ENCODE measurements at regions not wholly inside any gene's neighbourhood (a gene's known extent, or its start where the extent isn't known, plus 50 kb on each side); places are given as distances from the start of the nearest gene placed in this dataset.
"Not testable (repeated sequence)": the region's sequence is repeated elsewhere in the genome, so short reads cannot be mapped to it uniquely, and the experiment has no call there.

DNA sequence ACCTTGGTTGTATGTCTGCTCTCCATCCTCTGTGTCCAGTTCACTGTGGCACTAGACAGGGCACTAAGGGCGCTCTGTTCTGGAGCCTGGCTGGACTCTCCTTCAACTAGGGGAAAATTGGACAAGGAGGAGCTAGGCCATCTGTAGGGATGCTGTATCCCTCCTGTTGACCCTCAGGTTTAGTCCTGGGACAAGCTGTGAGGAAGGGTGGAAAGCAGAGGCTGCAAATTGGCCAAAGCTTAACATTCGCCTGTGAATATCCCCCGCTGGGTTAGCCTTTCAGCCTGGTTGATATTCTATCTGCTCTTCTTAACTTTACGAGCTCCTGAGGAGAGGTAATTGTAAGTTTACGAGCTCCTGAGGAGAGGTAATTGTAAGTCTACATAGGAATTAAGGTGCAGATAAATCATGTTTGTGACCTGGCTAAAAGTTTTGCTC is 64.4 kb upstream of the ENPEP start:
- Histone ChIP-seq H3K4me2 (ENCODE audit: low read depth, low read length, poor library complexity, severe bottlenecking) (no peak overlapping the region), H3K9me2 (replicated peaks; ENCODE audit: insufficient read depth, low read length) (no peaks in the 10 kb centered on the region), H3K4me1 (ENCODE audit: low read length) (no peaks in the 10 kb centered on the region), H3K4me3 (ENCODE audit: low read length) (no peak overlapping the region), H3K27ac (ENCODE audit: low read length) (no peak overlapping the region), H3K27me3 (ENCODE audit: low read length) (no peaks in the 10 kb centered on the region), H3K79me2 (ENCODE audit: low read length) (no peaks in the 10 kb centered on the region), H3K36me3 (ENCODE audit: insufficient read depth, low read length) (no peaks in the 10 kb centered on the region), H2AFZ (ENCODE audit: low read length) (no peak overlapping the region), H3K9me3 (ENCODE audit: low read length) (no peaks in the 10 kb centered on the region), H3K9ac (ENCODE audit: low read length) (no peak overlapping the region), H4K20me1 (ENCODE audit: insufficient read depth, low read depth, low read length) (no peaks in the 10 kb centered on the region)
- no peak for DNase-seq

- not testable (repeated sequence) for H3K9ac ChIP-seq (ENCODE audit: low read length)
These were observed 64.9 kb upstream of the ENPEP start for GRCh38 chr4:110410853-110411573.

GRCh38 chr4:110400086-110400485 is 75.9 kb upstream of the ENPEP start:
- no peaks in the 10 kb centered on the region for H3K9me3 ChIP-seq (ENCODE audit: low read length)
- H2AFZ ChIP-seq (ENCODE audit: low read length), result no peak overlapping the region
- H3K4me3 ChIP-seq (ENCODE audit: low read length), result no peak overlapping the region
- no peak for DNase-seq
- no peak overlapping the region for H3K9ac ChIP-seq (ENCODE audit: low read length)
- no peak overlapping the region for H3K4me2 ChIP-seq (ENCODE audit: low read depth, low read length, poor library complexity, severe bottlenecking)
- H3K27me3 ChIP-seq (ENCODE audit: low read length), result no peaks in the 10 kb centered on the region
- no peaks in the 10 kb centered on the region for H4K20me1 ChIP-seq (ENCODE audit: insufficient read depth, low read depth, low read length)
- H3K79me2 ChIP-seq (ENCODE audit: low read length), result no peaks in the 10 kb centered on the region
- no peak overlapping the region for H3K27ac ChIP-seq (ENCODE audit: low read length)
- no peaks in the 10 kb centered on the region for H3K9me2 ChIP-seq (replicated peaks; ENCODE audit: insufficient read depth, low read length)
- H3K36me3 ChIP-seq (ENCODE audit: insufficient read depth, low read length), result no peaks in the 10 kb centered on the region
- no peaks in the 10 kb centered on the region for H3K4me1 ChIP-seq (ENCODE audit: low read length)

More at GRCh38 chr4:110410853-110411573, 64.9 kb upstream of the ENPEP start:
- not testable (repeated sequence) for H4K20me1 ChIP-seq (ENCODE audit: insufficient read depth, low read depth, low read length); H3K9me2 ChIP-seq (replicated peaks; ENCODE audit: insufficient read depth, low read length); H3K4me1 ChIP-seq (ENCODE audit: low read length); H3K27me3 ChIP-seq (ENCODE audit: low read length); H3K4me3 ChIP-seq (ENCODE audit: low read length); H3K79me2 ChIP-seq (ENCODE audit: low read length); H3K27ac ChIP-seq (ENCODE audit: low read length); DNase-seq; H3K4me2 ChIP-seq (ENCODE audit: low read depth, low read length, poor library complexity, severe bottlenecking); H3K36me3 ChIP-seq (ENCODE audit: insufficient read depth, low read length); H2AFZ ChIP-seq (ENCODE audit: low read length); H3K9me3 ChIP-seq (ENCODE audit: low read length)

DNA sequence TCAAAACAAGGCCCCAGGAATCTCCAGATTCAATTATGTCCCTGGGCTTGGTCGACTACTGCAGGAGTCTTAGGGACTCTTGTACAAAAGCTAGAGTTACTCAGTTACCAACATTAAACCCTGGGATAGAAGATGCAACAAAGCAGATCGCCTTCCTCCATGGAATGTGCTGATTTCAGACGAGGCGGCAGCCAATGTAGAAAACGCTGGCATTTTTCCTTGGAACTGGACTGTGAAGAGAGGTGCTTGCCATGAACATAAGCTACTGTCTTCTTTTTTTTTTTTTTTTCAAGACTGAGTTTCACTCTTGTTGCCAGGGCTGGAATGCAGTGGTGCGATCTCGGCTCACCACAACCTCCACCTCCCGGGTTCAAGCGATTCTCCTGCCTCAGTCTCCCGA is 76.9 kb upstream of the ENPEP start:
- not testable (repeated sequence) for H3K4me1 ChIP-seq (ENCODE audit: low read length); H3K9me2 ChIP-seq (replicated peaks; ENCODE audit: insufficient read depth, low read length); H3K4me2 ChIP-seq (ENCODE audit: low read depth, low read length, poor library complexity, severe bottlenecking); H3K27ac ChIP-seq (ENCODE audit: low read length); H4K20me1 ChIP-seq (ENCODE audit: insufficient read depth, low read depth, low read length); DNase-seq; H3K9me3 ChIP-seq (ENCODE audit: low read length); H2AFZ ChIP-seq (ENCODE audit: low read length); H3K9ac ChIP-seq (ENCODE audit: low read length); H3K36me3 ChIP-seq (ENCODE audit: insufficient read depth, low read length); H3K4me3 ChIP-seq (ENCODE audit: low read length); H3K27me3 ChIP-seq (ENCODE audit: low read length); H3K79me2 ChIP-seq (ENCODE audit: low read length)

DNA sequence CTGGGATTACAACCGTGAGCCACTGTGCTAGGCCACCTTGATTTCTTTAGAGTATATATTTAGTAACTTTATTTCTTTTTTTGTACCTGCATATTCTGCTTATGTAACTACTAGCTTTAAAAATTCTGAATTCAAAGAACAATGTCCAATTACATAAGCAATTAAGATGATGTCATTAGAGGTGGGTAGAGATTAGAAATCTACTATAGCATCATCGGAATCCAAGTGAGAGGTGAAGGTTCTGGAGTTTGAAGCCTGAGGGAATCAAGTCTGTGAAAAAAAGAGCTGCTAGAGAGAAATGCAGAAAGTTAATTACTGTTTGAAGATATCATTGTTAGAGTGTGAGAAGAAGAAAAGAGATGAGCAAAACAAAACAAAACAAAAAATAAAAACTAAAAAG is 79.0 kb upstream of the ENPEP start:
- no peak for DNase-seq
- Histone ChIP-seq H3K36me3 (ENCODE audit: insufficient read depth, low read length) (no peaks in the 10 kb centered on the region), H3K9ac (ENCODE audit: low read length) (no peak overlapping the region), H3K27ac (ENCODE audit: low read length) (no peak overlapping the region), H3K27me3 (ENCODE audit: low read length) (no peaks in the 10 kb centered on the region), H3K79me2 (ENCODE audit: low read length) (no peaks in the 10 kb centered on the region), H3K4me3 (ENCODE audit: low read length) (no peak overlapping the region), H3K4me2 (ENCODE audit: low read depth, low read length, poor library complexity, severe bottlenecking) (no peak overlapping the region), H3K4me1 (ENCODE audit: low read length) (no peaks in the 10 kb centered on the region), H2AFZ (ENCODE audit: low read length) (no peak overlapping the region), H4K20me1 (ENCODE audit: insufficient read depth, low read depth, low read length) (no peaks in the 10 kb centered on the region), H3K9me2 (replicated peaks; ENCODE audit: insufficient read depth, low read length) (no peaks in the 10 kb centered on the region), H3K9me3 (ENCODE audit: low read length) (no peaks in the 10 kb centered on the region)

DNA sequence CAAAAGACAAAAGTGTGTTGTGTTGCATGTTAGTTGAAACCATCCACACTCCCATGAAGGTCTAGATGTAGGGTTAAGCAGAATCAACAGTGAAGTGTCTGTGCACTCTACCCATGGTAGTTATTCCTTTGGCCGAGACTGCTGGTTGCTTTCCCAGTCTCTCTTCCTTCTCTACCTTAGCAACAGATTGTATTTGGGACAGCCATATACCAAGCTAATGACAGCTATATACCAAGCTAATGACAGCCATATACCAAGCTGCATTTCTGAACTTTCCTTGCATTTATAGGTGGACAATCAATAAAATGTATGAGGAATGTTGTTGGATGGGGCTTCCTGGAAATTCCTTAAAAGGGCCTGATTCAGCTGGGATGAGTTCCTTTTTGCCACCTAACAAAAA is 80.5 kb upstream of the ENPEP start:
- Histone ChIP-seq H3K9me2 (replicated peaks; ENCODE audit: insufficient read depth, low read length) (no peaks in the 10 kb centered on the region), H3K36me3 (ENCODE audit: insufficient read depth, low read length) (no peaks in the 10 kb centered on the region), H3K4me3 (ENCODE audit: low read length) (no peak overlapping the region), H3K4me2 (ENCODE audit: low read depth, low read length, poor library complexity, severe bottlenecking) (no peak overlapping the region), H2AFZ (ENCODE audit: low read length) (no peak overlapping the region), H3K9ac (ENCODE audit: low read length) (no peak overlapping the region), H4K20me1 (ENCODE audit: insufficient read depth, low read depth, low read length) (no peaks in the 10 kb centered on the region), H3K27ac (ENCODE audit: low read length) (no peak overlapping the region), H3K79me2 (ENCODE audit: low read length) (no peaks in the 10 kb centered on the region), H3K9me3 (ENCODE audit: low read length) (no peaks in the 10 kb centered on the region), H3K4me1 (ENCODE audit: low read length) (no peaks in the 10 kb centered on the region), H3K27me3 (ENCODE audit: low read length) (no peaks in the 10 kb centered on the region)
- DNase-seq, result no peak

GRCh38 chr4:110394871-110395270 is 81.1 kb upstream of the ENPEP start:
- Histone ChIP-seq H3K9ac (ENCODE audit: low read length) (no peak overlapping the region), H2AFZ (ENCODE audit: low read length) (no peak overlapping the region), H3K36me3 (ENCODE audit: insufficient read depth, low read length) (no peaks in the 10 kb centered on the region)

DNA sequence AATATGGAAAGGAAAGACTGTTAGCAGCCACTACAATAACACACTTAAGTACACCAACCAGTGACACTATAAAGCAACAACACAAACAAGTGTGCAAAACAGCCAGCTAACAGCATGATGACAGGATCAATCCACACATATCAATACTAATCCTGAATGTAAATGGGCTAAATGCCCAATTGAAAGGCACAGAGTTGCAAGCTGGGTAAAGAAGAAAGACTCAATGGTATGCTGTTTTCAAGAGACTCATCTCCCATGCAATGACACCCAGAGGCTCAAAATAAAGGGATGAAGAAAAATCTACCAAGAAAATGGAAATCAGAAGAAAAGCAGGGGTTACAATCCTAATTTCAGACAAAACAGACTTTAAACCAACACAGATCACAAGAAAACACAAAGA is 94.2 kb upstream of the ENPEP start:
- no peak overlapping the region for H2AFZ ChIP-seq (ENCODE audit: low read length)

More at GRCh38 chr4:110394871-110395270, 81.1 kb upstream of the ENPEP start:
- Histone ChIP-seq H4K20me1 (ENCODE audit: insufficient read depth, low read depth, low read length) (no peaks in the 10 kb centered on the region), H3K27ac (ENCODE audit: low read length) (no peak overlapping the region), H3K79me2 (ENCODE audit: low read length) (no peaks in the 10 kb centered on the region), H3K9me3 (ENCODE audit: low read length) (no peaks in the 10 kb centered on the region), H3K27me3 (ENCODE audit: low read length) (no peaks in the 10 kb centered on the region), H3K4me1 (ENCODE audit: low read length) (no peaks in the 10 kb centered on the region), H3K9me2 (replicated peaks; ENCODE audit: insufficient read depth, low read length) (no peaks in the 10 kb centered on the region), H3K4me2 (ENCODE audit: low read depth, low read length, poor library complexity, severe bottlenecking) (no peak overlapping the region), H3K4me3 (ENCODE audit: low read length) (no peak overlapping the region)
- no peak for DNase-seq

More for the DNA sequence above, 94.2 kb upstream of the ENPEP start:
- Histone ChIP-seq H3K9ac (ENCODE audit: low read length) (no peak overlapping the region), H3K4me1 (ENCODE audit: low read length) (no peaks in the 10 kb centered on the region), H3K9me3 (ENCODE audit: low read length) (no peaks in the 10 kb centered on the region), H3K9me2 (replicated peaks; ENCODE audit: insufficient read depth, low read length) (no peaks in the 10 kb centered on the region), H3K4me2 (ENCODE audit: low read depth, low read length, poor library complexity, severe bottlenecking) (no peak overlapping the region), H4K20me1 (ENCODE audit: insufficient read depth, low read depth, low read length) (no peaks in the 10 kb centered on the region), H3K36me3 (ENCODE audit: insufficient read depth, low read length) (no peaks in the 10 kb centered on the region), H3K27ac (ENCODE audit: low read length) (no peak overlapping the region), H3K79me2 (ENCODE audit: low read length) (no peaks in the 10 kb centered on the region), H3K27me3 (ENCODE audit: low read length) (no peaks in the 10 kb centered on the region), H3K4me3 (ENCODE audit: low read length) (no peak overlapping the region)
- DNase-seq, result no peak
